ENCODE measurements at regions not wholly inside any gene's neighbourhood (a gene's known extent, or its start where the extent isn't known, plus 50 kb on each side); places are given as distances from the start of the nearest gene placed in this dataset.

- no peak for TF ChIP-seq EP300 (IDR thresholded peaks at IDR 0.05)
- TF ChIP-seq CTCF (IDR thresholded peaks at IDR 0.05) = no peak
- no peak for TF ChIP-seq POLR2A (IDR thresholded peaks at IDR 0.05)
Observed at GRCh38 chr6:56889492-56889891, 65.4 kb upstream of the BEND6 start.
